SKM-1 treated with dmso at 0.1 percent for 144 hours (cell line): ENCODE measurements at regions not wholly inside any gene's neighbourhood (a gene's known extent, or its start where the extent isn't known, plus 50 kb on each side); places are given as distances from the start of the nearest gene placed in this dataset.

Experiments
- DNase-seq: peaks from one replicate; lab custom pipeline; 2025; ENCODE audit not compliant: unreplicated experiment; lab: John Stamatoyannopoulos, UW

- DNase-seq = no peak
These were observed 178.0 kb downstream of the CEMIP2 start for GRCh38 chr9:71590362-71590761.

GRCh38 chr9:71589612-71590011, 178.7 kb downstream of the CEMIP2 start:
- no peak for DNase-seq

- DNase-seq = no peak
These were observed 180.5 kb downstream of the CEMIP2 start for GRCh38 chr9:71587576-71588362.

- DNase-seq = no peak
These were observed 184.5 kb downstream of the CEMIP2 start for GRCh38 chr9:71583792-71584191.

- no peak for DNase-seq
These were observed 186.0 kb downstream of the CEMIP2 start for GRCh38 chr9:71582347-71582746.

GRCh38 chr9:71581101-71581500, 187.2 kb downstream of the CEMIP2 start:
- no peak for DNase-seq

GRCh38 chr9:71571186-71571585, 197.1 kb downstream of the CEMIP2 start:
- no peak for DNase-seq

- no peak for DNase-seq
These were observed 200.4 kb downstream of the CEMIP2 start for GRCh38 chr9:71567890-71568289.

GRCh38 chr9:71562140-71562539, 206.2 kb downstream of the CEMIP2 start:
- no peak for DNase-seq

GRCh38 chr9:71557310-71557709, 211.0 kb downstream of the CEMIP2 start:
- DNase-seq = no peak

GRCh38 chr9:71552480-71552879, 215.8 kb downstream of the CEMIP2 start:
- no peak for DNase-seq

- peak; percentile 1 for DNase-seq
These were observed 219.3 kb downstream of the CEMIP2 start for GRCh38 chr9:71549023-71549422.

- no peak for DNase-seq
These were observed 223.8 kb downstream of the CEMIP2 start for GRCh38 chr9:71544464-71544863.

- DNase-seq = no peak
These were observed 226.9 kb downstream of the CEMIP2 start for GRCh38 chr9:71541436-71541835.

GRCh38 chr9:71524996-71525580, 243.2 kb downstream of the CEMIP2 start:
- DNase-seq = no peak

- DNase-seq = no peak
These were observed 243.8 kb downstream of the CEMIP2 start for GRCh38 chr9:71524516-71524915.

- no peak for DNase-seq
These were observed 247.2 kb downstream of the CEMIP2 start for GRCh38 chr9:71521132-71521531.

GRCh38 chr9:71519098-71519696, 249.1 kb downstream of the CEMIP2 start:
- no peak for DNase-seq

- no peak for DNase-seq
These were observed 250.1 kb downstream of the CEMIP2 start for GRCh38 chr9:71518045-71518827.

GRCh38 chr9:71515626-71516025, 252.7 kb downstream of the CEMIP2 start:
- no peak for DNase-seq

- no peak for DNase-seq
These were observed 253.2 kb downstream of the CEMIP2 start for GRCh38 chr9:71515107-71515506.
